ENCODE measurements at regions not wholly inside any gene's neighbourhood (a gene's known extent, or its start where the extent isn't known, plus 50 kb on each side); places are given as distances from the start of the nearest gene placed in this dataset.

DNA sequence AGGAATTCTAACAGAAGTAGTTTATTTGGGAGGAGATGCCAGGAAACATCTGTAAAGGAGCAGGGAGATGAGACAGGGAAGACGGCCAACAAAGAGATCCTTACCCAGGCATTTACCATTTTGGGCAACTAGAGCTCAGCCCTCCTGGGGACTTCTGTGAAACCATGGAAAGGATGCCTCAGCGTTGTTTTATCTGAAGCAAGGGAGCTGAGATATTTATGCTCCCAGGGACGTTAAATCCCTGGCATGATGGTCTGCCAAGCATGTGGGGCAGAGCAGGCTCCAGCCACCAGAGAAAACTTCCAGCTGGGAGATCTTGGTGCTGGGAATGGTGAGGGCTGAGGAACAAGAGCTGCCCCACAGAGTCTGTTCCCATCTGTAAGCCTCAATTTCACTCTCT is 114.8 kb upstream of the FOXF1 start:
- no peak for DNase-seq

- DNase-seq: no peak
Measured at GRCh38 chr16:86396422-86396821, 113.9 kb upstream of the FOXF1 start.

GRCh38 chr16:86396901-86397311 is 113.4 kb upstream of the FOXF1 start:
- DNase-seq: no peak

GRCh38 chr16:86398201-86398600 is 112.1 kb upstream of the FOXF1 start:
- DNase-seq: no peak

- DNase-seq: no peak
Measured at GRCh38 chr16:86398622-86399021, 111.7 kb upstream of the FOXF1 start.

DNA sequence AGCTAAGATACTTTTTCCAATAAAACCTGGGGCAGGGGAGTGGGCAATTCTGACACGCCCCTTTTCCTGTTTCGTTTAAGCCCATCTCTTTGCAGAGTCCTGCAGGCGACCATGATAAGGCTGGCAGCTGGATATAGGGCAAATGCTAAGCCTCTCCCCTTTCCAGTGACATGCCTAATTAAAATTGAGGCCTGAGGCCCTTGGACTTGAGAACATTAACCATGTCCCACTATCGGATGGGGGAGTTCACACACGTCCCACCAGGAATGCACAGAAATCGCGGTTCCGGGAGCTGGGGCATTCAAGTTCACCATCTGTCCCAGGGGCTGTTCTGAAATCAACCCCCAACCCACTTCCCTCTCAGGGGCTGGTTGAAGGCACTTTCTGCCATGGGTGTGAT is 109.2 kb upstream of the FOXF1 start:
- no peak for DNase-seq

- DNase-seq: no peak
Measured at GRCh38 chr16:86403085-86403484, 107.2 kb upstream of the FOXF1 start.

GRCh38 chr16:86403541-86404163 is 106.7 kb upstream of the FOXF1 start:
- DNase-seq: peak; percentile 66

GRCh38 chr16:86404678-86405077 is 105.6 kb upstream of the FOXF1 start:
- DNase-seq: no peak

GRCh38 chr16:86405319-86405718 is 105.0 kb upstream of the FOXF1 start:
- no peak for DNase-seq

GRCh38 chr16:86406056-86406455 is 104.3 kb upstream of the FOXF1 start:
- DNase-seq: no peak

GRCh38 chr16:86408685-86409084 is 101.6 kb upstream of the FOXF1 start:
- DNase-seq: no peak

DNA sequence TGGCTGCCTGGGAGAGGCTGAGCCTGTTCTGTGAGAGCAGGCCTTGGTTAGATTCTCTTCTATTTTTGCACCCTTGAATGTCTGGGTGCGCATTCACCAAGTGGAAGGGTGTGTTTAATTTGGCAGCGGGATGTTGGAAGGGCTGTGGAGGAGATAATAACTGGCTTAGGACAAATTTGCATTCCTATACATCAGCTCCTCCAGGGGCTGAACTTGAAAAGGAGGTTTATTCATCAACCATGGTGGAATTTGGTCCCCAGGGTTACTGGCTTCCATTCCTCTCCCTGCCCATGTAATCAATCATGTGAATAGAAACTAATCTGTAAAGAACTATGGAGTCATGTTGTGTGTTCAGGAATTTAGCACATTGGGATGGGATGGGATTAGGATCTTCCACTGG is 100.2 kb upstream of the FOXF1 start:
- no peak for DNase-seq

- no peak for DNase-seq
Measured at GRCh38 chr16:86410529-86410928, 99.8 kb upstream of the FOXF1 start.

- DNase-seq: no peak
Measured at GRCh38 chr16:86411897-86412296, 98.4 kb upstream of the FOXF1 start.

DNA sequence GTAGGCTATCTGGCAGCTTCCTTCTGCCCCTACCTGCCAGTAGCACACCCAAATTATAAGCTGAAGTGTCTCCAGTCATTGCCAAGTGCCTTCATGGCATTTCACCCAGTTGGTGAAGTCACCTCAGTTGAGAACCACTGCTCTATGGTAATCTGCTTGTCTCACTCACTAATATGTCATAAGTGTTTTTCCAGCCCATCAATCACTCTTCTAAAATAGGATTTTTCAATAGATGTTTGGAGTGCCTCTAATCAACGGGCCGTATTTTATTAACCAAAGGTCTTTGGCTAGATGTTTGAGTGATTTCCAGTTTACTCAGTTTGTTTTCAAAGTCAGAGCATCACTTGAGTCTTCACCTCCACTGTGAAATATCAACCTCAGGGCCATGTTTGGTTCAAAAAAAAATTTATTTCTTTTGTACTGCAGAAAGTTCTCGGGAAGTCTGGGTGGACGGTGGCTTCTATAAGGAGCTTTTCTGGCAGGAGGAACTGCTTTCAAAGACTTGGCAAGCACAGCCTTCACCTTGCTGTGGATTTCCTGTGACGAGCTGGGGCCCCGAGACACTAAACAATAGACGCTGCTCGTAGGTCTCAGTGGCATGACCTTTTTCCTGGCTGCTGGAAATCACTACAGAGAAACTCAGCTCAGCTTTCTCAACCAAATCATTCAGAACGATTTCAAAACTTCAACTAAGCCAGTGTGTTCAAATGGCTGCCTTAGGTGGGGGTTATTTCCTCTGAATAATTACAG is 95.2 kb upstream of the FOXF1 start:
- DNase-seq: no peak

DNA sequence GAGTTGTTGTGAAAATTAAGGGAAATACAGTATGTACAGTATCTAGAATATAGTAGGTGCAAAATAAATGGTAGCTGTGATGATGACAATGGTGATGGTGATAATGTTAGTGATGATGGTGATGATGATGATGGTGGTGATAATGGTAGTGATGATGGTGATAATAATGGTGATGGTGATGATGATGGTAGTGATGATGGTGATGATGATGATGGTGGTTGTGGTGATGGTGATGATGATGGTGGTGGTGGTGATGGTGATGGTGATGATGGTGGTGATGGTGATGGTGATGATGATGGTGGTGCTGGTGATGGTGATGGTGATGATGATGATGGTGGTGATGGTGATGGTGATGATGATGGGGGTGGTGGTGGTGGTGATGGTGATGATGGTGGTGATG is 91.3 kb upstream of the FOXF1 start:
- no peak for DNase-seq

GRCh38 chr16:86419518-86419917 is 90.8 kb upstream of the FOXF1 start:
- no peak for DNase-seq

GRCh38 chr16:86421995-86422394 is 88.3 kb upstream of the FOXF1 start:
- no peak for DNase-seq

- DNase-seq: no peak
Measured at GRCh38 chr16:86424398-86424797, 85.9 kb upstream of the FOXF1 start.

- DNase-seq: no peak
Measured at GRCh38 chr16:86424985-86425384, 85.3 kb upstream of the FOXF1 start.

DNA sequence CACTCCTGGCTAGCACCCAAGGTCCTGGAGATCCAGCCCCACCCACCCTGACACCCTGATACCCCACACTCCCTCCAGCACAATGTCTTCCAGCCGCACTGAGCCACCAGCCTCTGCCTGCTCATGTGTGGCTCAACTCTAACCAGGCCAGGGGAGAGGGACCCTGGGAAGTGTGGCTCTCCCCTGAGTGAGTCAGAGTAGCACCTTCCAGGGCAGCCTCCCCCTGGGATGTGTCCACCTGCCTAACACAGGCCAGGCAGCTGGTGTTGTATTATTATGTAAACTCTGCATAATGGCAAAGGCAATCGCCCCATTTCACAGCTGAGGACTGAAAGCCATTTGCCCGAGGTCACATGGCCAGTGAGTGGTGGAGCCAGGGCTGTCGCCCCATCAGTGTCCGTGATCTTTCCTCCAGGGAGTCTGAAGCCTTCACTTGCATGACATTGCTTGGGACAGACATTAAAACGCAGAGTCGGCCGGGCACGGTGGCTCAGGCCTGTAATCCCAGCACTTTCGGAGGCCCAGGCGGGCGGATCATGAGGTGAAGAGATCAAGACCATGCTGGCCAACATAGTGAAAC is 84.2 kb upstream of the FOXF1 start:
- DNase-seq: no peak

DNA sequence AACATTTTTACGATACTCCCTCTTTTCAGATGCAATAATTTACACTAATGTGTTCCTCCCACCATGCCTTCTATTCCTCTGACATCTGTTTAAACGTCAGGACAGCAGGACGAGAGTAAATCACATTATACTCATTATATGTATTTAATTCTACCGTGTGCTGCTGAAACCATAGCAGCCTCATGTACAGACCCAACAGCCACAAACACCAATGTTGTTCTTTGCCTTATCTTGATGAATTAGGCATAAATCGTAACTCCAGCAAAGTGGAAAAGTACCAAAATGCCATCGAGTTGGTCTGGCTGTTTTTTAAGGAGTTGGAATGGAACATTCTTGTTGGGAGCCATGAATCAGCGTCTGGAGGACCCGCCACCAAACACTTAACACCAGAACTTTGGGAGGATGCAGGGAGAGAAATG is 82.9 kb upstream of the FOXF1 start:
- no peak for DNase-seq

DNA sequence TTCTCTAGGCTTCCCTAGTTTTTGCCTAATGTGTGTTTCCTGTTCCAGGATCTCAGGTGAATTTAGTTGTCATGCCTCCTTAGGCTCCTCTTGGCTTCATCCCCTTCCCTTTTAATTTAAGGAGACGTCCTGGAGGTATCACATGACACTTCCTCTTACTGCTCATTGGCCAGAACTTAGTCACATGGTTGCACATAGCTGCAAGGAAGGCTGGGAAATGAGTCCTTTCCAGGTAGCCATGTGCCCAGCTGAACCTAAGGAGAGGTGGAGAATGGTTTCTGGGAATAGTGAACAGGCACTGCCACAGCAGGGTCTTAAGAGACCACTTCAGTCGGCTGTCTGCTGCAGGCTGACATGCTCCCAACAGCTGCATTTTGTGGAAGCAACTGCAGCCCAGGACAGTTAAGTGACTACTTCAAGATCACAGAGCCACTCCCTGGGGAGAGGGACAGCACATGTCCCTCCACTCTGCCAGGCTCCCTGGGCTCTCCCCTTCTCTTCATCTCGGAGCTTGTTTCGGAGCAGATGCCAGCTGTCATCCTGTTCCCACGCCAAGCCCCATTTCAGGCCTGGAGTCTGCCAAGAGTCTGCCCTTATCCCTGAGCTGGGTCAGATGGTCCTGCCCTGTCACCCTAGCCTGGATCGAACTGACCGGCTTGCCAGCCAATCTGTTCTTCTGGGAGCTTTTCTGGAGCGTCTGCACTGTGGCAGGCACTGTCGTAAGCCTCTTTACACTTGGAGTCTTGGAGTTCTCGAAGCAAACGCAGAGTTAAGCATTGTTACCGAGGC is 81.4 kb upstream of the FOXF1 start:
- DNase-seq: no peak

Data from 8988T (cell line).